PC-3 (cell line): ENCODE measurements at regions not wholly inside any gene's neighbourhood (a gene's known extent, or its start where the extent isn't known, plus 50 kb on each side); places are given as distances from the start of the nearest gene placed in this dataset.
"Not testable (repeated sequence)": the region's sequence is repeated elsewhere in the genome, so short reads cannot be mapped to it uniquely, and the experiment has no call there.

ENCODE experiments used
- ATAC-seq: fragments of 200-7000 bp; cut with Tn5 transposase; 2 replicates; pipeline ENCODE4 v1.9.1; 2020; ENCODE audit warnings: mild to moderate bottlenecking, moderate library complexity
- BruUV-seq: library from RNA; stranded (reverse); fragments of 400-500 nt; replicated peaks from 2 replicates; lab custom pipeline; 2021; lab: Mats Ljungman, UMichigan
- CTCF ChIA-PET: fragments of 300-600 bp; sonication (Branson Sonifier 250); formaldehyde crosslinking; loops from one replicate; lab custom pipeline; 2022; ENCODE audit warnings: antibody characterized with exemption; lab: Charles Lee
- POLR2A ChIA-PET: fragments of 300-600 bp; sonication (Branson Sonifier 250); formaldehyde crosslinking; loops from one replicate; lab custom pipeline; 2022; ENCODE audit warnings: antibody characterized with exemption; ENCODE audit not compliant: unreplicated experiment; lab: Charles Lee
- DNase-seq: peaks from one replicate; pipeline ENCODE4 v3.0.0-alpha.2; 2015
- H2AFZ ChIP-seq: fragments of 300-600 bp; sonication (generic); 2 replicates; pipeline ENCODE4 v1.6.0; 2016; ENCODE audit warnings: antibody characterized with exemption, low read length
- H3F3A ChIP-seq: fragments of 300-600 bp; sonication (generic); one replicate; pipeline ENCODE4 v1.6.0; 2017; ENCODE audit warnings: antibody characterized with exemption, low read length, control low read depth, mild to moderate bottlenecking; ENCODE audit not compliant: unreplicated experiment
- H3K27ac ChIP-seq: fragments of 300-600 bp; sonication (generic); 2 replicates; pipeline ENCODE4 v1.5.1; 2016; ENCODE audit warnings: mild to moderate bottlenecking, low read length
- H3K27me3 ChIP-seq: fragments of 300-600 bp; sonication (generic); 2 replicates; pipeline ENCODE4 v1.6.1; 2016; ENCODE audit warnings: low read length, mixed read lengths
- H3K36me3 ChIP-seq: fragments of 300-600 bp; sonication (generic); 2 replicates; pipeline ENCODE4 v1.6.1; 2016; ENCODE audit warnings: low read depth, mixed run types, low read length, mixed read lengths
- H3K4me1 ChIP-seq: fragments of 300-600 bp; sonication (generic); 2 replicates; pipeline ENCODE4 v1.5.1; 2016; ENCODE audit warnings: low read length; ENCODE audit not compliant: insufficient read depth
- H3K4me2 ChIP-seq: fragments of 300-600 bp; sonication (generic); 2 replicates; pipeline ENCODE4 v1.6.0; 2016; ENCODE audit warnings: low read length
- H3K4me3 ChIP-seq: fragments of 300-600 bp; sonication (generic); 2 replicates; pipeline ENCODE4 v1.5.1; 2016; ENCODE audit warnings: mild to moderate bottlenecking, low read length, mixed read lengths
- H3K79me2 ChIP-seq: fragments of 300-600 bp; sonication (generic); 2 replicates; pipeline ENCODE4 v1.6.1; 2017; ENCODE audit warnings: low read length, mixed read lengths
- H3K9ac ChIP-seq: fragments of 300-600 bp; sonication (generic); 2 replicates; pipeline ENCODE4 v1.6.0; 2016; ENCODE audit warnings: mild to moderate bottlenecking, low read length
- H3K9me2 ChIP-seq: fragments of 300-600 bp; sonication (generic); replicated peaks from 2 replicates; pipeline ENCODE4 v1.6.1; 2016; ENCODE audit warnings: mixed run types, low read length, mixed read lengths
- H3K9me3 ChIP-seq: fragments of 300-600 bp; sonication (generic); 2 replicates; pipeline ENCODE4 v1.6.1; 2016; ENCODE audit warnings: low read length, mixed read lengths
- H4K20me1 ChIP-seq: fragments of 300-600 bp; sonication (generic); 2 replicates; pipeline ENCODE4 v1.6.1; 2016; ENCODE audit warnings: low read length, mixed read lengths
- CTCF ChIP-seq: fragments of 300-600 bp; sonication (generic); conservative IDR thresholded peaks from 2 replicates; pipeline ENCODE4 v1.5.1; 2017; ENCODE audit warnings: antibody characterized with exemption, low read depth, mild to moderate bottlenecking, low read length
- EZH2 ChIP-seq: fragments of 300-600 bp; sonication (generic); IDR thresholded peaks from one replicate; pipeline ENCODE4 v1.6.1; 2017; ENCODE audit warnings: antibody characterized with exemption, mild to moderate bottlenecking, low read length; ENCODE audit not compliant: unreplicated experiment
- EZH2phosphoT487 ChIP-seq: fragments of 300-600 bp; sonication (generic); IDR thresholded peaks from 2 replicates; pipeline ENCODE4 v1.6.1; 2018; ENCODE audit warnings: mild to moderate bottlenecking, antibody characterized with exemption, low read length, borderline replicate concordance
- intact Hi-C: fragments of 100-400 bp; cut with micrococcal nuclease; formaldehyde crosslinking; loops from 2 replicates; pipeline ENCODE4 v1.9.0; 2023

GRCh38 chr5:92147266-92147665, 764.1 kb upstream of the ARRDC3 start:
- POLR2A ChIA-PET = no interaction called here
- Histone ChIP-seq H3K27me3 (no peaks in the 10 kb centered on the region), H3K36me3 (no peaks in the 10 kb centered on the region), H3F3A (no peaks in the 10 kb centered on the region), H3K4me3 (no peak overlapping the region), H3K79me2 (no peaks in the 10 kb centered on the region), H3K4me1 (no peaks in the 10 kb centered on the region), H3K4me2 (no peak overlapping the region), H3K9ac (no peak overlapping the region), H2AFZ (no peak overlapping the region), H3K27ac (no peak overlapping the region), H4K20me1 (no peaks in the 10 kb centered on the region), H3K9me2 (no peaks in the 10 kb centered on the region), H3K9me3 (no peaks in the 10 kb centered on the region)
- CTCF ChIA-PET = no interaction called here
- intact Hi-C loops = no loop called here
- no peak for TF ChIP-seq CTCF
- no peak for TF ChIP-seq EZH2
- no peak for TF ChIP-seq EZH2phosphoT487
- ATAC-seq (no peak), DNase-seq (no peak)
- no TSS peak for BruUV-seq

GRCh38 chr5:92145852-92146251, 762.7 kb upstream of the ARRDC3 start:
- Histone ChIP-seq H4K20me1 (no peaks in the 10 kb centered on the region), H3K4me2 (no peak overlapping the region), H3K9ac (no peak overlapping the region), H3K79me2 (no peaks in the 10 kb centered on the region), H3K9me3 (no peaks in the 10 kb centered on the region), H3K4me3 (no peak overlapping the region), H2AFZ (no peak overlapping the region), H3K36me3 (no peaks in the 10 kb centered on the region), H3K27ac (no peak overlapping the region), H3K27me3 (no peaks in the 10 kb centered on the region), H3F3A (no peaks in the 10 kb centered on the region), H3K9me2 (no peaks in the 10 kb centered on the region), H3K4me1 (no peaks in the 10 kb centered on the region)
- POLR2A ChIA-PET = no interaction called here
- intact Hi-C loops = no loop called here
- CTCF ChIA-PET = no interaction called here
- ATAC-seq (no peak), DNase-seq (no peak)
- BruUV-seq = no TSS peak
- TF ChIP-seq EZH2phosphoT487 = no peak
- TF ChIP-seq EZH2 = no peak
- TF ChIP-seq CTCF = no peak

GRCh38 chr5:92144824-92145223, 761.7 kb upstream of the ARRDC3 start:
- no TSS peak for BruUV-seq
- TF ChIP-seq EZH2 (no peak), EZH2phosphoT487 (no peak), CTCF (no peak)
- Histone ChIP-seq H3K9me3 (no peaks in the 10 kb centered on the region), H3K27ac (no peak overlapping the region), H3K9me2 (no peaks in the 10 kb centered on the region), H3K79me2 (no peaks in the 10 kb centered on the region), H3K4me2 (no peak overlapping the region), H3K9ac (no peak overlapping the region), H3K4me3 (no peak overlapping the region), H3K4me1 (no peaks in the 10 kb centered on the region), H3F3A (no peaks in the 10 kb centered on the region), H3K36me3 (no peaks in the 10 kb centered on the region), H3K27me3 (no peaks in the 10 kb centered on the region), H4K20me1 (no peaks in the 10 kb centered on the region), H2AFZ (no peak overlapping the region)
- ATAC-seq = no peak
- intact Hi-C loops = no loop called here
- CTCF ChIA-PET = no interaction called here
- POLR2A ChIA-PET = no interaction called here
- DNase-seq = no peak

- H3K4me1 ChIP-seq, H4K20me1 ChIP-seq, H3K4me2 ChIP-seq, H3K27me3 ChIP-seq, H3K4me3 ChIP-seq, H3K9me3 ChIP-seq, H3K9ac ChIP-seq, POLR2A ChIA-PET, H3K9me2 ChIP-seq, H2AFZ ChIP-seq, H3K79me2 ChIP-seq, intact Hi-C loops, DNase-seq, H3K36me3 ChIP-seq, H3F3A ChIP-seq, CTCF ChIA-PET, ATAC-seq, H3K27ac ChIP-seq, BruUV-seq: not testable (repeated sequence)
These were observed 749.3 kb upstream of the ARRDC3 start for GRCh38 chr5:92132294-92132908.
